ENCODE measurements at regions not wholly inside any gene's neighbourhood (a gene's known extent, or its start where the extent isn't known, plus 50 kb on each side); places are given as distances from the start of the nearest gene placed in this dataset.

- TF ChIP-seq CTCF (IDR thresholded peaks at IDR 0.05) (no peak), TCF7L2 (IDR thresholded peaks at IDR 0.05; ENCODE audit: low read depth, low read length) (no peak), POLR2AphosphoS5 (IDR thresholded peaks at IDR 0.05; ENCODE audit: low read depth, low read length) (no peak), REST (IDR thresholded peaks at IDR 0.05; ENCODE audit: insufficient read depth in 1 of 2, low read depth in 2 of 2, low read length in 1 of 2) (no peak)
Observed at GRCh38 chr2:21466341-21466927, 342.7 kb downstream of the TDRD15 start.

Measured in Panc1 (cell line).